ENCODE measurements at regions not wholly inside any gene's neighbourhood (a gene's known extent, or its start where the extent isn't known, plus 50 kb on each side); places are given as distances from the start of the nearest gene placed in this dataset.

- H3K27ac ChIP-seq, result no peak overlapping the region
Measured at GRCh38 chr18:38045845-38046244, 480.2 kb upstream of the CELF4 start.

GRCh38 chr18:38042211-38042890 is 476.8 kb upstream of the CELF4 start:
- no peak for TF ChIP-seq CTCF (conservative IDR thresholded peaks at IDR 0.05)
- H3K27ac ChIP-seq, result no peak overlapping the region

More at GRCh38 chr18:38045845-38046244, 480.2 kb upstream of the CELF4 start:
- no peak for TF ChIP-seq CTCF (conservative IDR thresholded peaks at IDR 0.05)

GRCh38 chr18:38038242-38038641 is 472.6 kb upstream of the CELF4 start:
- TF ChIP-seq CTCF (conservative IDR thresholded peaks at IDR 0.05), result no peak
- no peak overlapping the region for H3K27ac ChIP-seq

- no peak for TF ChIP-seq CTCF (conservative IDR thresholded peaks at IDR 0.05)
- no peak overlapping the region for H3K27ac ChIP-seq
Measured at GRCh38 chr18:38035193-38035592, 469.6 kb upstream of the CELF4 start.

- no peak for TF ChIP-seq CTCF (conservative IDR thresholded peaks at IDR 0.05)
- H3K27ac ChIP-seq, result no peak overlapping the region
Measured at GRCh38 chr18:38033282-38033681, 467.7 kb upstream of the CELF4 start.

GRCh38 chr18:38032516-38032915 is 466.9 kb upstream of the CELF4 start:
- H3K27ac ChIP-seq, result no peak overlapping the region
- no peak for TF ChIP-seq CTCF (conservative IDR thresholded peaks at IDR 0.05)

- no peak for TF ChIP-seq CTCF (conservative IDR thresholded peaks at IDR 0.05)
- H3K27ac ChIP-seq, result no peak overlapping the region
Measured at GRCh38 chr18:38028946-38029345, 463.3 kb upstream of the CELF4 start.

All from VCaP (cell line).